HG02588 (cell line): ENCODE measurements at regions not wholly inside any gene's neighbourhood (a gene's known extent, or its start where the extent isn't known, plus 50 kb on each side); places are given as distances from the start of the nearest gene placed in this dataset.
"Not testable (repeated sequence)": the region's sequence is repeated elsewhere in the genome, so short reads cannot be mapped to it uniquely, and the experiment has no call there.

Source experiments
- ATAC-seq: cut with Tn5 transposase; IDR thresholded peaks from one replicate; pipeline ENCODE4 v1.9.1; 2021; ENCODE audit warnings: mild to moderate bottlenecking, moderate library complexity; ENCODE audit not compliant: unreplicated experiment

GRCh38 chr6:139525415-139525814, 151.0 kb upstream of the CITED2 start:
- no peak for ATAC-seq

- ATAC-seq, result no peak
These were observed 149.5 kb upstream of the CITED2 start for GRCh38 chr6:139523986-139524385.

GRCh38 chr6:139522511-139523220, 148.2 kb upstream of the CITED2 start:
- no peak for ATAC-seq

GRCh38 chr6:139521338-139521737, 146.9 kb upstream of the CITED2 start:
- no peak for ATAC-seq

GRCh38 chr6:139520321-139520768, 145.9 kb upstream of the CITED2 start:
- no peak for ATAC-seq

GRCh38 chr6:139519571-139520031, 145.2 kb upstream of the CITED2 start:
- ATAC-seq, result no peak

- no peak for ATAC-seq
These were observed 144.6 kb upstream of the CITED2 start for GRCh38 chr6:139519097-139519496.

- no peak for ATAC-seq
These were observed 144.2 kb upstream of the CITED2 start for GRCh38 chr6:139518556-139519091.

GRCh38 chr6:139517998-139518555, 143.6 kb upstream of the CITED2 start:
- ATAC-seq, result not testable (repeated sequence)

GRCh38 chr6:139515511-139515910, 141.1 kb upstream of the CITED2 start:
- ATAC-seq, result no peak

GRCh38 chr6:139514819-139515218, 140.4 kb upstream of the CITED2 start:
- no peak for ATAC-seq

- no peak for ATAC-seq
These were observed 135.8 kb upstream of the CITED2 start for GRCh38 chr6:139510040-139510790.

- ATAC-seq, result no peak
These were observed 134.7 kb upstream of the CITED2 start for GRCh38 chr6:139509167-139509566.

- ATAC-seq, result no peak
These were observed 134.1 kb upstream of the CITED2 start for GRCh38 chr6:139508576-139508975.

- no peak for ATAC-seq
These were observed 133.6 kb upstream of the CITED2 start for GRCh38 chr6:139508023-139508422.

- ATAC-seq, result no peak
These were observed 126.5 kb upstream of the CITED2 start for GRCh38 chr6:139500977-139501376.

- no peak for ATAC-seq
These were observed 124.3 kb upstream of the CITED2 start for GRCh38 chr6:139498715-139499114.

GRCh38 chr6:139497345-139497961, 123.0 kb upstream of the CITED2 start:
- no peak for ATAC-seq

GRCh38 chr6:139496654-139497344, 122.4 kb upstream of the CITED2 start:
- ATAC-seq, result no peak

GRCh38 chr6:139494376-139494990, 120.0 kb upstream of the CITED2 start:
- no peak for ATAC-seq
